K562 (cell line): ENCODE measurements at regions not wholly inside any gene's neighbourhood (a gene's known extent, or its start where the extent isn't known, plus 50 kb on each side); places are given as distances from the start of the nearest gene placed in this dataset.

Experiments
- ATAC-seq: fragments of 200-7000 bp; cut with Tn5 transposase; 3 replicates; pipeline ENCODE4 v1.9.1; 2020; ENCODE audit warnings: moderate library complexity
- BruUV-seq: library from RNA; stranded (reverse); fragments of 400-500 nt; replicated peaks from 2 replicates; lab custom pipeline; 2021; lab: Mats Ljungman, UMichigan
- CTCF ChIA-PET: fragments of 300-600 bp; formaldehyde crosslinking; extraction: SDS; loops from one replicate; lab custom pipeline; 2021; ENCODE audit warnings: low intra/inter-chr PET ratio; lab: Yijun Ruan, JAX
- POLR2A ChIA-PET: fragments of 300-600, 350-650 bp; sonication (Branson Sonifier 250); formaldehyde crosslinking; extraction: SDS; loops from one replicate; lab custom pipeline; 2021; ENCODE audit warnings: antibody characterized with exemption, inconsistent platforms; lab: Yijun Ruan, JAX
- DNase-seq, 4 experiments: peaks; one replicate each; pipeline versions ENCODE4 v3.0.0 to v3.0.0-alpha.2; 2011 to 2018; ENCODE audit warnings: low spot score in 3 of 4, mixed read lengths in 3 of 4; ENCODE audit errors: extremely low read depth in 1 of 4
- FAIRE-seq: peaks from 2 replicates; lab custom pipeline; 2011; peaks lifted over from hg19 to GRCh38; lab: Jason Lieb, UNC
- H2AFZ ChIP-seq: 2 replicates; pipeline ENCODE4 v1.6.0; 2011; ENCODE audit warnings: low read depth, low read length, control low read depth, inconsistent platforms
- H3K27ac ChIP-seq: fragments of 200-600 bp; 3 replicates; pipeline ENCODE4 v1.8.0; 2011; ENCODE audit warnings: low read depth, mild to moderate bottlenecking, control low read depth, inconsistent platforms, low read length, moderate library complexity, mixed read lengths; ENCODE audit errors: extremely low read depth
- H3K27me3 ChIP-seq, 2 experiments: fragments of 300-600 bp in 1 of 2; 2 replicates in 1 of 2; 3 replicates in 1 of 2; pipeline versions ENCODE4 v1.6.0 to v1.8.0; 2011; ENCODE audit warnings: inconsistent platforms in 2 of 2, low read length in 2 of 2, mild to moderate bottlenecking in 1 of 2, mixed read lengths in 1 of 2, moderate library complexity in 1 of 2; ENCODE audit not compliant: control insufficient read depth in 2 of 2, insufficient read depth in 2 of 2
- H3K36me3 ChIP-seq: fragments of 300-600 bp; 3 replicates; pipeline ENCODE4 v1.8.0; 2011; ENCODE audit warnings: mild to moderate bottlenecking, low read length, inconsistent platforms; ENCODE audit not compliant: control insufficient read depth, insufficient read depth
- H3K4me1 ChIP-seq, 2 experiments: fragments of 200-600 bp in 1 of 2; replicated peaks in 1 of 2; 2 replicates in 1 of 2; 3 replicates in 1 of 2; pipeline versions ENCODE4 v1.5.1 to v1.8.0; 2011; ENCODE audit warnings: inconsistent platforms in 2 of 2, low read length in 2 of 2, mild to moderate bottlenecking in 1 of 2, mixed read lengths in 1 of 2, moderate library complexity in 1 of 2; ENCODE audit not compliant: control insufficient read depth in 2 of 2, insufficient read depth in 2 of 2
- H3K4me2 ChIP-seq: 2 replicates; pipeline ENCODE4 v1.6.1; 2011; ENCODE audit warnings: low read length, control low read depth, inconsistent platforms, mixed read lengths; ENCODE audit not compliant: insufficient read depth
- H3K4me3 ChIP-seq: fragments of 200-600 bp; sonication (generic), shearing (Covaris generic); 2 replicates; pipeline ENCODE4 v1.5.1; 2016; ENCODE audit warnings: control low read depth, inconsistent platforms
- H3K79me2 ChIP-seq: fragments of 200-600 bp; 3 replicates; pipeline ENCODE4 v1.8.0; 2011; ENCODE audit warnings: low read length, inconsistent platforms; ENCODE audit not compliant: control insufficient read depth, insufficient read depth
- H3K9ac ChIP-seq, 2 experiments: 2 replicates each; pipeline versions ENCODE4 v1.6.0 to v1.6.1; 2011; ENCODE audit warnings: low read depth in 2 of 2, low read length in 2 of 2, control low read depth in 1 of 2, inconsistent platforms in 1 of 2, mild to moderate bottlenecking in 1 of 2, mixed read lengths in 1 of 2; ENCODE audit not compliant: insufficient read depth in 1 of 2
- H3K9me1 ChIP-seq: one replicate; pipeline ENCODE4 v1.6.0; 2011; ENCODE audit warnings: inconsistent platforms, mild to moderate bottlenecking, low read length, moderate library complexity; ENCODE audit not compliant: control insufficient read depth, insufficient read depth
- H3K9me3 ChIP-seq: replicated peaks from 2 replicates; pipeline ENCODE4 v1.5.1; 2011; ENCODE audit warnings: low read depth, low read length, inconsistent platforms; ENCODE audit not compliant: control insufficient read depth, insufficient read depth
- H4K20me1 ChIP-seq: replicated peaks from 2 replicates; pipeline ENCODE4 v1.6.1; 2011; ENCODE audit warnings: low read length, inconsistent platforms, mixed read lengths; ENCODE audit not compliant: control insufficient read depth, insufficient read depth
- COPS2 ChIP-seq: fragments of 450-650 bp; conservative IDR thresholded peaks from 2 replicates; pipeline ENCODE4 v1.6.1; 2016; ENCODE audit warnings: mild to moderate bottlenecking, moderate library complexity
- CUX1 ChIP-seq: fragments of 200-800 bp; sonication (Bioruptor generic); IDR thresholded peaks from 2 replicates; pipeline ENCODE4 v1.6.1; 2016; ENCODE audit warnings: missing genetic modification characterization, missing compliant biosample characterization
- DACH1 ChIP-seq: fragments of 450-650 bp; IDR thresholded peaks from 2 replicates; pipeline ENCODE4 v1.6.1; 2018; ENCODE audit not compliant: partially characterized antibody
- DEAF1 ChIP-seq: fragments of 450-650 bp; formaldehyde crosslinking; IDR thresholded peaks from 2 replicates; pipeline ENCODE4 v1.4.0; 2020; ENCODE audit warnings: mild to moderate bottlenecking, moderate library complexity
- DNMT1 ChIP-seq: fragments of 450-650 bp; IDR thresholded peaks from 2 replicates; pipeline ENCODE4 v1.6.1; 2016; ENCODE audit warnings: antibody characterized with exemption, mild to moderate bottlenecking
- HNRNPH1 ChIP-seq: fragments of 200-400 bp; formaldehyde crosslinking; optimal IDR thresholded peaks from 2 replicates; pipeline ENCODE3; 2017; ENCODE audit warnings: low read depth, mild to moderate bottlenecking, low read length, moderate library complexity
- ZNF785 ChIP-seq: fragments of 250-450 bp; sonication (Bioruptor Pico); IDR thresholded peaks from 2 replicates; pipeline ENCODE4 v1.4.0; 2020; ENCODE audit warnings: mild to moderate bottlenecking
- WGBS: fragments of 100-300 bp; shearing (Covaris generic); methylation state at CpG from one replicate; pipeline ENCODE4 v1.1.6; 2016; ENCODE audit warnings: low coverage, mixed read lengths; ENCODE audit not compliant: insufficient coverage; ENCODE audit errors: missing lambda C conversion rate; 5-methylcytosine and 5-hydroxymethylcytosine counted together
- in situ Hi-C: fragments of 300-500 bp; cut with MboI; formaldehyde crosslinking; loops from 4 replicates; pipeline ENCODE4 v1.15.0; 2018; ENCODE audit warnings: inconsistent platforms, mixed read lengths
- intact Hi-C: fragments of 100-400 bp; cut with micrococcal nuclease; formaldehyde crosslinking; loops from 2 replicates; pipeline ENCODE4 v1.14.2; 2022
- TF ChIP-seq, protein P1 (sequence below): fragments of 250-450 bp; sonication (Bioruptor Pico); IDR thresholded peaks from 2 replicates; pipeline ENCODE4 v1.8.0; 2022; ENCODE audit warnings: inconsistent platforms, mild to moderate bottlenecking, moderate library complexity, borderline replicate concordance

- Histone ChIP-seq H3K4me2 (no peak overlapping the region), H3K27ac (no peak overlapping the region), H3K79me2 (no peaks in the 10 kb centered on the region), H3K9ac (no peak overlapping the region), H3K9me3 (no peaks in the 10 kb centered on the region)
- intact Hi-C loops, result no loop called here
- no peak for ATAC-seq
- TF ChIP-seq DEAF1 (no peak), DACH1 (no peak), CUX1 (CRISPR knock-in tag) (no peak), DNMT1 (no peak), HNRNPH1 (no peak), ZNF785 (no peak), COPS2 (no peak)
- TF ChIP-seq, protein P1, sequence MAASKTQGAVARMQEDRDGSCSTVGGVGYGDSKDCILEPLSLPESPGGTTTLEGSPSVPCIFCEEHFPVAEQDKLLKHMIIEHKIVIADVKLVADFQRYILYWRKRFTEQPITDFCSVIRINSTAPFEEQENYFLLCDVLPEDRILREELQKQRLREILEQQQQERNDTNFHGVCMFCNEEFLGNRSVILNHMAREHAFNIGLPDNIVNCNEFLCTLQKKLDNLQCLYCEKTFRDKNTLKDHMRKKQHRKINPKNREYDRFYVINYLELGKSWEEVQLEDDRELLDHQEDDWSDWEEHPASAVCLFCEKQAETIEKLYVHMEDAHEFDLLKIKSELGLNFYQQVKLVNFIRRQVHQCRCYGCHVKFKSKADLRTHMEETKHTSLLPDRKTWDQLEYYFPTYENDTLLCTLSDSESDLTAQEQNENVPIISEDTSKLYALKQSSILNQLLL (CRISPR knock-in tag), result no peak
- TF ChIP-seq, all 486 proteins: peak for 0
- FAIRE-seq (no peak), DNase-seq (no peak)
- no peak overlapping the region for H2AFZ ChIP-seq
- ChIA-PET CTCF (no interaction called here), POLR2A (interaction anchor here (0.6 kb wide), 1 partner anchor 9 kb away, joined by 3 read pairs; no protein-coding TSS in a partner anchor)
- no TSS peak for BruUV-seq
- 1% methylated on average over 17 of the region's 17 CpGs for WGBS
- no peaks in the 10 kb centered on the region for H3K9me1 ChIP-seq
- H3K4me1 ChIP-seq, result no peaks in the 10 kb centered on the region
- H4K20me1 ChIP-seq, result no peaks in the 10 kb centered on the region
- no peak overlapping the region for H3K4me3 ChIP-seq
- H3K36me3 ChIP-seq, result no peaks in the 10 kb centered on the region
- H3K27me3 ChIP-seq, result no peaks in the 10 kb centered on the region
- in situ Hi-C loops, result no loop called here
These were observed 279.5 kb upstream of the NR5A2 start for GRCh38 chr1:199747984-199748383.
